GM23338 (cell line): ENCODE measurements at regions not wholly inside any gene's neighbourhood (a gene's known extent, or its start where the extent isn't known, plus 50 kb on each side); places are given as distances from the start of the nearest gene placed in this dataset.

Experiments used
- ATAC-seq: fragments of 200-7000 bp; cut with Tn5 transposase; 3 replicates; pipeline ENCODE4 v1.9.1; 2020
- DNase-seq: peaks from one replicate; pipeline ENCODE4 v3.0.0-alpha.2; 2015; ENCODE audit warnings: low spot score
- H2AFZ ChIP-seq: fragments of 200-600 bp; sonication (generic); 2 replicates; pipeline ENCODE4 v1.8.0; 2016; ENCODE audit warnings: antibody characterized with exemption, mild to moderate bottlenecking, moderate library complexity
- H3F3A ChIP-seq: fragments of 200-600 bp; sonication (generic); replicated peaks from 2 replicates; pipeline ENCODE4 v1.8.0; 2017; ENCODE audit warnings: antibody characterized with exemption, mixed run types, low read depth
- H3K27ac ChIP-seq: fragments of 200-600 bp; sonication (generic); 2 replicates; pipeline ENCODE4 v1.6.1; 2016; ENCODE audit warnings: low read depth
- H3K27me3 ChIP-seq: fragments of 200-600 bp; sonication (generic); 2 replicates; pipeline ENCODE4 v1.8.0; 2016; ENCODE audit warnings: mild to moderate bottlenecking, mixed run types, moderate library complexity; ENCODE audit not compliant: insufficient read depth
- H3K36me3 ChIP-seq: fragments of 200-600 bp; sonication (generic); 2 replicates; pipeline ENCODE4 v1.8.0; 2016; ENCODE audit warnings: mild to moderate bottlenecking; ENCODE audit not compliant: insufficient read depth
- H3K4me1 ChIP-seq: fragments of 200-600 bp; sonication (generic); 2 replicates; pipeline ENCODE4 v1.8.0; 2016; ENCODE audit warnings: mild to moderate bottlenecking, moderate library complexity; ENCODE audit not compliant: insufficient read depth
- H3K4me2 ChIP-seq: fragments of 200-600 bp; sonication (generic); 2 replicates; pipeline ENCODE4 v1.7.1; 2017; ENCODE audit warnings: mixed run types
- H3K4me3 ChIP-seq: fragments of 200-600 bp; sonication (generic); 2 replicates; pipeline ENCODE4 v1.6.1; 2016; ENCODE audit warnings: mixed run types
- H3K79me2 ChIP-seq: fragments of 200-600 bp; sonication (generic); replicated peaks from 2 replicates; pipeline ENCODE4 v1.8.0; 2017; ENCODE audit warnings: mild to moderate bottlenecking; ENCODE audit not compliant: insufficient read depth
- H3K9me2 ChIP-seq: fragments of 200-600 bp; sonication (generic); 2 replicates; pipeline ENCODE4 v1.8.0; 2017; ENCODE audit not compliant: insufficient read depth
- H4K20me1 ChIP-seq: fragments of 200-600 bp; sonication (generic); replicated peaks from 2 replicates; pipeline ENCODE4 v1.8.0; 2017; ENCODE audit warnings: mild to moderate bottlenecking; ENCODE audit not compliant: insufficient read depth
- H3K27ac Mint-ChIP-seq: 2 replicates; pipeline ENCODE4 v1.8.0; 2020; ENCODE audit warnings: inconsistent platforms, mild to moderate bottlenecking, moderate library complexity, mixed read lengths
- H3K27me3 Mint-ChIP-seq: 3 replicates; pipeline ENCODE4 v1.8.0; 2022; ENCODE audit warnings: low read depth, mild to moderate bottlenecking, moderate library complexity, mixed read lengths, inconsistent platforms; ENCODE audit not compliant: insufficient read depth, poor library complexity
- H3K36me3 Mint-ChIP-seq: 3 replicates; pipeline ENCODE4 v1.8.0; 2021; ENCODE audit warnings: low read depth, mild to moderate bottlenecking, inconsistent platforms, moderate library complexity, mixed read lengths
- H3K4me1 Mint-ChIP-seq: 3 replicates; pipeline ENCODE4 v1.8.0; 2020; ENCODE audit warnings: mild to moderate bottlenecking, inconsistent platforms, mixed read lengths
- H3K4me3 Mint-ChIP-seq: 3 replicates; pipeline ENCODE4 v1.8.0; 2021; ENCODE audit warnings: moderate library complexity, mild to moderate bottlenecking, inconsistent platforms, mixed read lengths
- H3K9me3 Mint-ChIP-seq: 3 replicates; pipeline ENCODE4 v1.8.0; 2020; ENCODE audit warnings: moderate library complexity, mild to moderate bottlenecking, inconsistent platforms, mixed read lengths
- CTCF ChIP-seq, 2 experiments: fragments of 200-600 bp in 1 of 2; sonication (generic) in 1 of 2; conservative IDR thresholded peaks; 2 replicates each; pipeline versions ENCODE4 v1.5.1 to v1.6.1; 2016 to 2017; ENCODE audit warnings: antibody characterized with exemption in 2 of 2, low read depth in 2 of 2, mild to moderate bottlenecking in 2 of 2, moderate library complexity in 1 of 2
- EZH2phosphoT487 ChIP-seq: fragments of 200-600 bp; sonication (generic); IDR thresholded peaks from one replicate; pipeline ENCODE4 v1.8.1; 2018; ENCODE audit warnings: antibody characterized with exemption; ENCODE audit not compliant: unreplicated experiment
- NANOG ChIP-seq: IDR thresholded peaks from 2 replicates; pipeline ENCODE4 v1.6.1; 2016; ENCODE audit warnings: antibody characterized with exemption, borderline replicate concordance
- REST ChIP-seq: IDR thresholded peaks from one replicate; pipeline ENCODE4 v1.6.1; 2018; ENCODE audit warnings: antibody characterized with exemption; ENCODE audit not compliant: unreplicated experiment
- ZNF114 ChIP-seq: fragments of 250-450 bp; sonication (Bioruptor Pico); IDR thresholded peaks from 2 replicates; pipeline ENCODE4 v1.5.0; 2020; ENCODE audit warnings: mild to moderate bottlenecking, moderate library complexity
- ZNF331 ChIP-seq: fragments of 250-450 bp; sonication (Bioruptor Pico); IDR thresholded peaks from 2 replicates; pipeline ENCODE4 v1.5.0; 2020; ENCODE audit warnings: low read depth, mild to moderate bottlenecking, moderate library complexity

GRCh38 chr6:168888102-168888501 lies 365.5 kb downstream of the THBS2 start:
- no peak for ATAC-seq

More at GRCh38 chr6:168888102-168888501, 365.5 kb downstream of the THBS2 start:
- H3K27ac ChIP-seq, result no peak overlapping the region
- no peak for DNase-seq
- H3K79me2 ChIP-seq, result no peaks in the 10 kb centered on the region
- Mint-ChIP-seq H3K36me3 (no peaks in the 10 kb centered on the region; the same call in 2 of the 3 replicates), H3K4me3 (no peak overlapping the region), H3K27ac (no peak overlapping the region), H3K9me3 (no peaks in the 10 kb centered on the region; the same call in 2 of the 3 replicates), H3K27me3 (peaks cover 10% of the 10 kb centered on the region), H3K4me1 (peaks cover 7% of the 10 kb centered on the region; the same call in 1 of the 3 replicates)
- no peaks in the 10 kb centered on the region for H4K20me1 ChIP-seq
- no peak overlapping the region for H3K4me3 ChIP-seq
- no peaks in the 10 kb centered on the region for H3F3A ChIP-seq
- H3K36me3 ChIP-seq, result no peaks in the 10 kb centered on the region
- no peaks in the 10 kb centered on the region for H3K4me1 ChIP-seq
- no peak for TF ChIP-seq ZNF331 (CRISPR knock-in tag)
- TF ChIP-seq REST, result no peak
- no peak for TF ChIP-seq NANOG
- no peak for TF ChIP-seq ZNF114 (CRISPR knock-in tag)
- TF ChIP-seq EZH2phosphoT487, result no peak
- TF ChIP-seq CTCF (conservative IDR thresholded peaks at IDR 0.05; ENCODE audit: low read depth in 2 of 2), result no peak
- no peaks in the 10 kb centered on the region for H3K9me2 ChIP-seq
- peaks cover 5% of the 10 kb centered on the region; the same call in 1 of the 2 replicates for H3K27me3 ChIP-seq
- no peak overlapping the region for H3K4me2 ChIP-seq
- no peak overlapping the region for H2AFZ ChIP-seq
